GM12891 (cell line): ENCODE measurements at regions not wholly inside any gene's neighbourhood (a gene's known extent, or its start where the extent isn't known, plus 50 kb on each side); places are given as distances from the start of the nearest gene placed in this dataset.

Experiments
- PAX5 ChIP-seq: IDR thresholded peaks from 2 replicates; pipeline ENCODE4 v1.6.1; 2011; ENCODE audit warnings: low read length, moderate library complexity, mild to moderate bottlenecking; ENCODE audit not compliant: insufficient read depth, severe bottlenecking
- POLR2A ChIP-seq: IDR thresholded peaks from 2 replicates; pipeline ENCODE4 v1.6.1; 2011; ENCODE audit warnings: low read depth, low read length, control low read depth
- POLR2AphosphoS5 ChIP-seq: IDR thresholded peaks from 2 replicates; pipeline ENCODE4 v1.6.1; 2011; ENCODE audit warnings: low read depth, low read length, control low read depth
- POU2F2 ChIP-seq: IDR thresholded peaks from 2 replicates; pipeline ENCODE4 v1.6.1; 2011; ENCODE audit warnings: low read depth, mild to moderate bottlenecking, control low read depth, low read length, moderate library complexity
- SPI1 ChIP-seq: IDR thresholded peaks from 2 replicates; pipeline ENCODE4 v1.6.1; 2011; ENCODE audit warnings: low read depth, low read length, control low read depth
- TAF1 ChIP-seq: IDR thresholded peaks from 2 replicates; pipeline ENCODE4 v1.6.1; 2011; ENCODE audit warnings: low read depth, low read length, control low read depth

GRCh38 chr15:36294359-36294758, 285.1 kb upstream of the CDIN1 start:
- TF ChIP-seq SPI1 (no peak), POLR2A (no peak), POLR2AphosphoS5 (no peak), POU2F2 (no peak), PAX5 (no peak), TAF1 (no peak)
